ENCODE measurements at regions not wholly inside any gene's neighbourhood (a gene's known extent, or its start where the extent isn't known, plus 50 kb on each side); places are given as distances from the start of the nearest gene placed in this dataset.

- Histone ChIP-seq H3K4me3 (ENCODE audit: extremely low read depth in 1 of 4, insufficient read depth in 2 of 4, low read depth in 3 of 4, low read length in 4 of 4) (no peak overlapping the region), H3K23ac (ENCODE audit: insufficient read length) (no peak overlapping the region), H2AFZ (ENCODE audit: low read length) (no peak overlapping the region), H3K79me1 (ENCODE audit: low read depth, low read length) (no peaks in the 10 kb centered on the region), H2AK5ac (ENCODE audit: low read depth, low read length) (no peak overlapping the region), H3K4me1 (replicated peaks in 1 of 4; ENCODE audit: control insufficient read depth in 3 of 4, insufficient read depth in 4 of 4, low read length in 3 of 4) (peaks cover 0 to 8% (median 6%) of the 10 kb centered on the region in 4 experiments; a peak in 4 of 7 replicates), H4K8ac (ENCODE audit: extremely low read depth, insufficient read depth, low read length) (no peak overlapping the region), H2BK12ac (ENCODE audit: low read depth, low read length) (no peak overlapping the region), H2BK15ac (ENCODE audit: low read length) (no peak overlapping the region), H3K27me3 (replicated peaks in 1 of 4; ENCODE audit: control insufficient read depth in 3 of 4, extremely low read depth in 1 of 4, insufficient read depth in 3 of 4, low read length in 3 of 4) (no peaks in the 10 kb centered on the region), H2BK20ac (ENCODE audit: low read length) (no peak overlapping the region), H2BK120ac (replicated peaks; ENCODE audit: low read depth, low read length) (no peak overlapping the region), H4K5ac (ENCODE audit: insufficient read length, low read depth, low read length) (no peak overlapping the region), H3K14ac (ENCODE audit: insufficient read length) (no peak overlapping the region), H3K27ac (ENCODE audit: low read depth, low read length) (no peak overlapping the region), H4K20me1 (replicated peaks in 1 of 2; ENCODE audit: control insufficient read depth in 1 of 2, insufficient read depth in 2 of 2, low read length in 2 of 2) (no peaks in the 10 kb centered on the region), H3K79me2 (ENCODE audit: control insufficient read depth in 1 of 2, insufficient read depth in 2 of 2, low read length in 2 of 2) (no peaks in the 10 kb centered on the region), H4K91ac (replicated peaks; ENCODE audit: insufficient read length, low read length) (no peak overlapping the region), H3K18ac (ENCODE audit: extremely low read depth, low read length) (no peak overlapping the region), H3K36me3 (ENCODE audit: control insufficient read depth in 2 of 4, insufficient read depth in 4 of 4, low read length in 3 of 4) (no peaks in the 10 kb centered on the region), H3K4me2 (ENCODE audit: insufficient read depth in 1 of 2, low read depth in 2 of 2, low read length in 2 of 2) (no peak overlapping the region), H3K56ac (replicated peaks; ENCODE audit: insufficient read length, low read depth, low read length) (no peak overlapping the region), H3K23me2 (ENCODE audit: low read depth, low read length) (no peaks in the 10 kb centered on the region), H3K9ac (replicated peaks in 1 of 4; ENCODE audit: extremely low read depth in 1 of 4, low read depth in 3 of 4, low read length in 3 of 4) (no peak overlapping the region), H3K9me3 (ENCODE audit: insufficient read depth in 2 of 2, low read depth in 1 of 2, low read length in 1 of 2) (no peaks in the 10 kb centered on the region), H2BK5ac (ENCODE audit: low read depth, low read length) (no peak overlapping the region), H3K4ac (replicated peaks; ENCODE audit: insufficient read length, low read depth, low read length) (no peak overlapping the region)
- WGBS, 2 experiments (ENCODE audit: extremely low coverage in 1 of 2, insufficient coverage in 1 of 2, insufficient read length in 1 of 2, insufficient replicate concordance in 2 of 2, low coverage in 1 of 2, low lambda C conversion rate in 2 of 2, missing lambda C conversion rate in 1 of 2) = 66% methylated on average over 3 of the region's 3 CpGs; no CpG with 5 or more reads in 1 of the 2 experiments
- POLR2A ChIA-PET (ENCODE audit: partially characterized antibody) = no interaction called here
- no peak for FAIRE-seq
- CTCF ChIA-PET (ENCODE audit: partially characterized antibody) = interaction anchor here (0.7 kb wide), 1 partner anchor 1542 kb away, joined by 4 read pairs; no protein-coding TSS in a partner anchor
- DNase-seq (ENCODE audit: low read depth in 1 of 2, low spot score in 2 of 2) = no peak
- TF ChIP-seq TCF12 (IDR thresholded peaks at IDR 0.05; ENCODE audit: low read depth, low read length) = 0 out of 2 replicates have a peak, but pooled peaks have one; percentile 31
- TF ChIP-seq KDM1A (IDR thresholded peaks at IDR 0.05; ENCODE audit: borderline replicate concordance, low read length) = no peak
Measured at GRCh38 chr2:105606081-105606480, 138.6 kb upstream of the NCK2 start.
